H9 (cell line): ENCODE measurements at regions not wholly inside any gene's neighbourhood (a gene's known extent, or its start where the extent isn't known, plus 50 kb on each side); places are given as distances from the start of the nearest gene placed in this dataset.

Experiments
- DNase-seq: peaks from one replicate; pipeline ENCODE4 v3.0.0-alpha.2; 2017
- H2AFZ ChIP-seq: one replicate; pipeline ENCODE4 v1.6.1; 2013; ENCODE audit warnings: mild to moderate bottlenecking, low read length, control low read depth, moderate library complexity
- H2AK5ac ChIP-seq: 2 replicates; pipeline ENCODE4 v1.6.1; 2013; ENCODE audit warnings: low read length, control low read depth, mixed read lengths; ENCODE audit not compliant: insufficient read length
- H2BK120ac ChIP-seq: one replicate; pipeline ENCODE4 v1.6.1; 2013; ENCODE audit warnings: low read depth, mild to moderate bottlenecking, low read length, control low read depth, inconsistent platforms; ENCODE audit not compliant: poor library complexity, severe bottlenecking
- H2BK12ac ChIP-seq: 2 replicates; pipeline ENCODE4 v1.6.1; 2013; ENCODE audit warnings: low read length, control low read depth, mixed read lengths, low read depth; ENCODE audit not compliant: insufficient read length
- H2BK15ac ChIP-seq: 2 replicates; pipeline ENCODE4 v1.6.1; 2013; ENCODE audit warnings: low read depth, low read length, control low read depth
- H2BK20ac ChIP-seq: one replicate; pipeline ENCODE4 v1.6.1; 2013; ENCODE audit warnings: low read depth, mild to moderate bottlenecking, low read length, control low read depth, inconsistent platforms; ENCODE audit not compliant: poor library complexity, severe bottlenecking
- H2BK5ac ChIP-seq: 2 replicates; pipeline ENCODE4 v1.6.1; 2013; ENCODE audit warnings: low read length, control low read depth, mixed read lengths; ENCODE audit not compliant: insufficient read length
- H3K14ac ChIP-seq: 2 replicates; pipeline ENCODE4 v1.6.1; 2013; ENCODE audit warnings: low read length, control low read depth; ENCODE audit not compliant: insufficient read depth
- H3K18ac ChIP-seq: 2 replicates; pipeline ENCODE4 v1.6.1; 2013; ENCODE audit warnings: low read depth, mild to moderate bottlenecking, mixed read lengths, low read length, control low read depth; ENCODE audit not compliant: insufficient read length
- H3K23ac ChIP-seq: 2 replicates; pipeline ENCODE4 v1.6.1; 2013; ENCODE audit warnings: low read length, control low read depth, mixed read lengths, low read depth; ENCODE audit not compliant: insufficient read length
- H3K23me2 ChIP-seq: 2 replicates; pipeline ENCODE4 v1.6.1; 2013; ENCODE audit warnings: low read depth, mild to moderate bottlenecking, mixed read lengths, low read length, control low read depth; ENCODE audit not compliant: insufficient read length, poor library complexity, severe bottlenecking
- H3K27ac ChIP-seq: 2 replicates; pipeline ENCODE4 v1.5.1; 2013; ENCODE audit warnings: low read length, control low read depth, mixed read lengths, low read depth; ENCODE audit not compliant: insufficient read length
- H3K27me3 ChIP-seq: 2 replicates; pipeline ENCODE4 v1.6.1; 2013; ENCODE audit warnings: low read length, control low read depth, inconsistent platforms; ENCODE audit not compliant: insufficient read depth
- H3K4ac ChIP-seq: 2 replicates; pipeline ENCODE4 v1.6.1; 2013; ENCODE audit warnings: low read depth, mild to moderate bottlenecking, control low read depth, inconsistent platforms, low read length, moderate library complexity
- H3K4me1 ChIP-seq: 2 replicates; pipeline ENCODE4 v1.6.1; 2013; ENCODE audit warnings: low read length, control low read depth, inconsistent platforms; ENCODE audit not compliant: insufficient read depth
- H3K4me2 ChIP-seq: 2 replicates; pipeline ENCODE4 v1.6.1; 2013; ENCODE audit warnings: low read length, control low read depth, mixed read lengths; ENCODE audit not compliant: insufficient read length, insufficient read depth
- H3K56ac ChIP-seq: 2 replicates; pipeline ENCODE4 v1.6.1; 2013; ENCODE audit warnings: low read depth, mild to moderate bottlenecking, mixed read lengths, low read length, control low read depth; ENCODE audit not compliant: insufficient read length
- H3K79me1 ChIP-seq: 2 replicates; pipeline ENCODE4 v1.6.1; 2013; ENCODE audit warnings: low read depth, mild to moderate bottlenecking, moderate library complexity, low read length, control low read depth, inconsistent platforms; ENCODE audit not compliant: insufficient read depth, poor library complexity, severe bottlenecking
- H3K79me2 ChIP-seq: 2 replicates; pipeline ENCODE4 v1.6.1; 2013; ENCODE audit warnings: low read length, control low read depth, inconsistent platforms; ENCODE audit not compliant: insufficient read depth
- H3K9ac ChIP-seq: 2 replicates; pipeline ENCODE4 v1.6.1; 2013; ENCODE audit warnings: low read length, control low read depth, mixed read lengths; ENCODE audit not compliant: insufficient read length; ENCODE audit errors: extremely low read depth
- H3K9me3 ChIP-seq: one replicate; pipeline ENCODE4 v1.6.1; 2013; ENCODE audit warnings: low read depth, low read length, inconsistent platforms; ENCODE audit not compliant: control insufficient read depth
- H3T11ph ChIP-seq: one replicate; pipeline ENCODE4 v1.6.1; 2013; ENCODE audit warnings: mild to moderate bottlenecking, low read length, control low read depth, inconsistent platforms
- H4K20me1 ChIP-seq: one replicate; pipeline ENCODE4 v1.6.1; 2013; ENCODE audit not compliant: control insufficient read depth, insufficient read length, insufficient read depth
- H4K5ac ChIP-seq: 2 replicates; pipeline ENCODE4 v1.6.1; 2013; ENCODE audit warnings: low read depth, mild to moderate bottlenecking, mixed read lengths, low read length, control low read depth; ENCODE audit not compliant: insufficient read length
- H4K8ac ChIP-seq: replicated peaks from 2 replicates; pipeline ENCODE4 v1.6.1; 2013; ENCODE audit warnings: low read length, control low read depth, mixed read lengths, low read depth; ENCODE audit not compliant: insufficient read length
- H4K91ac ChIP-seq: 2 replicates; pipeline ENCODE4 v1.6.1; 2013; ENCODE audit warnings: low read depth, mild to moderate bottlenecking, moderate library complexity, mixed read lengths, low read length, control low read depth; ENCODE audit not compliant: insufficient read length
- H3K27ac Mint-ChIP-seq, 3 experiments: 2 replicates in 2 of 3; 3 replicates in 1 of 3; pipeline ENCODE4 v1.8.0; 2020 to 2021; ENCODE audit warnings: mixed read lengths in 3 of 3, mild to moderate bottlenecking in 1 of 3, moderate library complexity in 1 of 3
- H3K27me3 Mint-ChIP-seq: 2 replicates; pipeline ENCODE4 v1.8.0; 2021; ENCODE audit warnings: low read depth, mild to moderate bottlenecking, moderate library complexity, mixed read lengths
- H3K36me3 Mint-ChIP-seq, 3 experiments: 2 replicates in 2 of 3; 3 replicates in 1 of 3; pipeline ENCODE4 v1.8.0; 2020 to 2021; ENCODE audit warnings: low read depth in 3 of 3, mixed read lengths in 3 of 3; ENCODE audit not compliant: insufficient read depth in 1 of 3
- H3K4me1 Mint-ChIP-seq, 2 experiments: 2 replicates each; pipeline ENCODE4 v1.8.0; 2020; ENCODE audit warnings: mixed read lengths in 2 of 2
- H3K4me3 Mint-ChIP-seq, 2 experiments: 2 replicates in 1 of 2; 3 replicates in 1 of 2; pipeline ENCODE4 v1.8.0; 2020 to 2021; ENCODE audit warnings: mild to moderate bottlenecking in 2 of 2, mixed read lengths in 2 of 2, moderate library complexity in 1 of 2
- H3K9me3 Mint-ChIP-seq, 2 experiments: 2 replicates in 1 of 2; 3 replicates in 1 of 2; pipeline ENCODE4 v1.8.0; 2020; ENCODE audit warnings: mild to moderate bottlenecking in 2 of 2, mixed read lengths in 2 of 2, moderate library complexity in 1 of 2
- CTCF ChIP-seq: fragments of 200-600 bp; sonication (generic); conservative IDR thresholded peaks from 3 replicates; pipeline ENCODE4 v1.8.0; 2021; ENCODE audit warnings: antibody characterized with exemption, mild to moderate bottlenecking
- WGBS: extraction: QIAGEN DNeasy Blood & Tissue Kit; methylation state at CpG from one replicate; pipeline ENCODE4 v1.1.7; 2013; ENCODE audit warnings: missing lambda C conversion rate, low lambda C conversion rate, mixed read lengths; ENCODE audit not compliant: insufficient read length; ENCODE audit errors: extremely low coverage; 5-methylcytosine and 5-hydroxymethylcytosine counted together

- Histone ChIP-seq H3K79me2 (no peaks in the 10 kb centered on the region), H3K4me1 (no peaks in the 10 kb centered on the region), H3K18ac (no peak overlapping the region), H3K4me2 (no peak overlapping the region), H4K20me1 (no peaks in the 10 kb centered on the region), H4K8ac (no peak overlapping the region), H3K14ac (no peak overlapping the region), H3K79me1 (no peaks in the 10 kb centered on the region), H4K91ac (no peak overlapping the region), H2BK120ac (no peak overlapping the region), H2BK12ac (no peak overlapping the region), H2AFZ (no peak overlapping the region), H4K5ac (no peak overlapping the region), H3K56ac (no peak overlapping the region), H3K4ac (no peak overlapping the region), H2BK5ac (no peak overlapping the region), H3K27me3 (no peaks in the 10 kb centered on the region), H3K9ac (no peak overlapping the region), H2BK20ac (no peak overlapping the region), H2AK5ac (no peak overlapping the region), H2BK15ac (no peak overlapping the region), H3K9me3 (no peaks in the 10 kb centered on the region), H3K23me2 (no peaks in the 10 kb centered on the region), H3K27ac (no peak overlapping the region), H3K23ac (no peak overlapping the region), H3T11ph (no peak overlapping the region)
- Mint-ChIP-seq H3K27ac (no peak overlapping the region), H3K4me1 (no peaks in the 10 kb centered on the region), H3K27me3 (no peaks in the 10 kb centered on the region), H3K4me3 (no peak overlapping the region), H3K9me3 (peaks cover 4 to 5% of the 10 kb centered on the region in 2 experiments; a peak in 2 of 5 replicates), H3K36me3 (peaks cover 0 to 4% (median 0%) of the 10 kb centered on the region in 3 experiments; a peak in 1 of 7 replicates)
- TF ChIP-seq CTCF: no peak
- DNase-seq: no peak
- no CpG with 5 or more reads among the region's 2 CpGs for WGBS
Observed at GRCh38 chr13:85186356-85187045, 612.7 kb downstream of the SLITRK6 start.
